ENCODE measurements at regions not wholly inside any gene's neighbourhood (a gene's known extent, or its start where the extent isn't known, plus 50 kb on each side); places are given as distances from the start of the nearest gene placed in this dataset.

DNA sequence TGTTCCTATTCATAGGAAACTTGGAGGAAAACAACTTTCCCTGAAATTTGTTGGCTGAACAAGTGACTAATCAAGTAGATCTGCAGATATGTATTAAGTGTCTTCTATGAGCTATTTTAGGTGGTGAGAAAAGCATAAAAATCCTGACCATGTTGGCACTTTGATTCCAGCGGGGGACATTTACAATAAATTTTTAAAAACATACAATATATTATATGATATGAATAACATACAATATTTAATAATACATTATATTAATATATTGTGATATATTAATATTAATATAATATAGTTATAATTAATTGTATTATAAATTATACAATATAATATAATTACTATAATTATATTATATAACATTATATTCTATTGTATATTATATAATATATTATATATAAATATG is 362.9 kb upstream of the SOX9 start:
- POLR2A ChIA-PET (ENCODE audit: partially characterized antibody), result no interaction called here
- no peak for TF ChIP-seq SAP30 (IDR thresholded peaks at IDR 0.05; ENCODE audit: insufficient read depth, insufficient replicate concordance, low read length)
- no peak for TF ChIP-seq JUND (IDR thresholded peaks at IDR 0.05; ENCODE audit: low read length)
- TF ChIP-seq GTF2F1 (IDR thresholded peaks at IDR 0.05; ENCODE audit: borderline replicate concordance, low read depth, low read length), result no peak
- no peak for TF ChIP-seq POU5F1 (IDR thresholded peaks at IDR 0.05; ENCODE audit: low read depth, low read length)
- TF ChIP-seq BRCA1 (IDR thresholded peaks at IDR 0.05; ENCODE audit: low read depth, low read length), result no peak
- no peak for TF ChIP-seq KDM5A (IDR thresholded peaks at IDR 0.05; ENCODE audit: low read length)
- no peak for TF ChIP-seq POLR2AphosphoS5 (IDR thresholded peaks at IDR 0.05; ENCODE audit: low read depth, low read length)
- TF ChIP-seq SP4 (IDR thresholded peaks at IDR 0.05; ENCODE audit: low read length), result no peak
- no peak for TF ChIP-seq CTBP2 (IDR thresholded peaks at IDR 0.05; ENCODE audit: borderline replicate concordance, insufficient read depth, insufficient read length, low read length)
- no peak for TF ChIP-seq FOSL1 (IDR thresholded peaks at IDR 0.05; ENCODE audit: insufficient read depth, low read depth, low read length)
- TF ChIP-seq RAD21 (IDR thresholded peaks at IDR 0.05 in 1 of 2, conservative IDR thresholded peaks at IDR 0.05 in 1 of 2; ENCODE audit: low read depth in 2 of 2, low read length in 2 of 2), result no peak
- TF ChIP-seq SIN3A (conservative IDR thresholded peaks at IDR 0.05 in 1 of 2, IDR thresholded peaks at IDR 0.05 in 1 of 2; ENCODE audit: low read depth in 1 of 2, low read length in 2 of 2), result no peak
- TF ChIP-seq BACH1 (IDR thresholded peaks at IDR 0.05; ENCODE audit: low read length), result no peak
- DNase-seq (ENCODE audit: low read depth in 1 of 2, low spot score in 2 of 2) (no peak), FAIRE-seq (no peak)
- H3K27ac ChIP-seq (ENCODE audit: low read depth, low read length), result no peak overlapping the region
- 87% methylated on average over 1 of the region's 1 CpG; no CpG with 5 or more reads in 1 of the 2 experiments for WGBS, 2 experiments (ENCODE audit: extremely low coverage in 1 of 2, insufficient coverage in 1 of 2, insufficient read length in 1 of 2, insufficient replicate concordance in 2 of 2, low coverage in 1 of 2, low lambda C conversion rate in 2 of 2, missing lambda C conversion rate in 1 of 2)
- H3K36me3 ChIP-seq (ENCODE audit: control insufficient read depth in 2 of 4, insufficient read depth in 4 of 4, low read length in 3 of 4), result no peaks in the 10 kb centered on the region
- no peak overlapping the region for H4K8ac ChIP-seq (ENCODE audit: extremely low read depth, insufficient read depth, low read length)
- H3K4me2 ChIP-seq (ENCODE audit: insufficient read depth in 1 of 2, low read depth in 2 of 2, low read length in 2 of 2), result no peak overlapping the region
- H2BK12ac ChIP-seq (ENCODE audit: low read depth, low read length), result no peak overlapping the region
- no peaks in the 10 kb centered on the region for H4K20me1 ChIP-seq (replicated peaks in 1 of 2; ENCODE audit: control insufficient read depth in 1 of 2, insufficient read depth in 2 of 2, low read length in 2 of 2)
- no peak overlapping the region for H3K56ac ChIP-seq (replicated peaks; ENCODE audit: insufficient read length, low read depth, low read length)
- no peak overlapping the region for H2BK20ac ChIP-seq (ENCODE audit: low read length)
- no peaks in the 10 kb centered on the region for H3K27me3 ChIP-seq (replicated peaks in 1 of 4; ENCODE audit: control insufficient read depth in 3 of 4, extremely low read depth in 1 of 4, insufficient read depth in 3 of 4, low read length in 3 of 4)
- no peak overlapping the region for H2AK5ac ChIP-seq (ENCODE audit: low read depth, low read length)
- H2BK15ac ChIP-seq (ENCODE audit: low read length), result no peak overlapping the region
- H3K4ac ChIP-seq (replicated peaks; ENCODE audit: insufficient read length, low read depth, low read length), result no peak overlapping the region
- H4K5ac ChIP-seq (ENCODE audit: insufficient read length, low read depth, low read length), result no peak overlapping the region
- H3K23me2 ChIP-seq (ENCODE audit: low read depth, low read length), result no peaks in the 10 kb centered on the region
- no peak overlapping the region for H3K9ac ChIP-seq (replicated peaks in 1 of 4; ENCODE audit: extremely low read depth in 1 of 4, low read depth in 3 of 4, low read length in 3 of 4)
- CTCF ChIA-PET (ENCODE audit: partially characterized antibody), result interaction anchor here (1.4 kb wide), 1 partner anchor 12 kb away, joined by 3 read pairs; no protein-coding TSS in a partner anchor
- H3K9me3 ChIP-seq (ENCODE audit: insufficient read depth in 2 of 2, low read depth in 1 of 2, low read length in 1 of 2), result no peaks in the 10 kb centered on the region
- no peaks in the 10 kb centered on the region for H3K79me2 ChIP-seq (ENCODE audit: control insufficient read depth in 1 of 2, insufficient read depth in 2 of 2, low read length in 2 of 2)
- H2AFZ ChIP-seq (ENCODE audit: low read length), result no peak overlapping the region
- no peak overlapping the region for H3K4me3 ChIP-seq (ENCODE audit: extremely low read depth in 1 of 4, insufficient read depth in 2 of 4, low read depth in 3 of 4, low read length in 4 of 4)
- no peak overlapping the region for H2BK5ac ChIP-seq (ENCODE audit: low read depth, low read length)
- H3K23ac ChIP-seq (ENCODE audit: insufficient read length), result no peak overlapping the region
- H3K4me1 ChIP-seq (replicated peaks in 1 of 4; ENCODE audit: control insufficient read depth in 3 of 4, insufficient read depth in 4 of 4, low read length in 3 of 4), result no peaks in the 10 kb centered on the region
- no peak overlapping the region for H4K91ac ChIP-seq (replicated peaks; ENCODE audit: insufficient read length, low read length)
- no peak overlapping the region for H2BK120ac ChIP-seq (replicated peaks; ENCODE audit: low read depth, low read length)
- H3K18ac ChIP-seq (ENCODE audit: extremely low read depth, low read length), result no peak overlapping the region
- H3K79me1 ChIP-seq (ENCODE audit: low read depth, low read length), result no peaks in the 10 kb centered on the region
- H3K14ac ChIP-seq (ENCODE audit: insufficient read length), result no peak overlapping the region
